GM11168 (cell line): ENCODE measurements at regions not wholly inside any gene's neighbourhood (a gene's known extent, or its start where the extent isn't known, plus 50 kb on each side); places are given as distances from the start of the nearest gene placed in this dataset.
"Not testable (repeated sequence)": the region's sequence is repeated elsewhere in the genome, so short reads cannot be mapped to it uniquely, and the experiment has no call there.

ENCODE experiments used
- in situ Hi-C: fragments of 300-500 bp; cut with MboI; formaldehyde crosslinking; loops from one replicate; pipeline ENCODE4 v1.12.0; 2022; ENCODE audit warnings: low sequenced_read_pairs; ENCODE audit not compliant: unreplicated experiment

GRCh38 chr12:67890726-67891258, 98.5 kb upstream of the IFNG-AS1 start:
- in situ Hi-C loops = no loop called here

- in situ Hi-C loops = no loop called here
These were observed 97.7 kb upstream of the IFNG-AS1 start for GRCh38 chr12:67891596-67891995.

DNA sequence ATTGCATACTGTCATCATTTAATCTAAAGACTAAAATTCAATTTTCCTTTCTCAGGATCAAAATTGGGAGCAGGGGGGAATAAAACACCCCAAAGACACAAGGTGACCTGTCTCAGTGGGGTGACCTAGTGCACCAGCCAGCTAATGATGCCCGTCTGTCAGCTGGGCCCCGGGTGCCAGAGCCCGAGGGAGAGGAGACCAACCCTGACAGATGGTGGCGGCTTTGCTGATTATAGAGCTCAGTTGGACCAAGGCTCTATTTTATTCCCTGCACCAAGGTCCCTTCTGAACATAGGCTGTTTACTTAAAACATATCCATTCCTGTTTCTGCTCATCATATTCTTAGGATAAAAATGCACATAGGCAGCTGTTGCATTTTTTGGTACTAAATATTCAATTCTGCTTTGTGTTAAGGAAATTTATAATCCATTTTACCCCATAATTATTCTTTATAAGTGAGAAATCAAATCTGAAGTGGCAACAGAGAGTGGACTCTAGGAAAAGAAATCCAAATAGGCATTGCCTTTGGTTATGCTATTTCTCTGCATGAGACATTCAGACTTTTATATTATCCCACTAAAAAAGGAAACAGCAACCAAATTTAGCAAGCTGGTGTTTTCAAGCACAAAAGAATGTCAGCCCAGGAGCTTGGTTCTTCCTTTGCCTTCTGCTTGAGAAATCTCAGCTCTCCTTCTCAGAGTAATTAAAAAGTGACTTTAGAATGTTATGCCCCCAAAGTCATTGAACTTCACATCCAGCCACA, 96.8 kb upstream of the IFNG-AS1 start:
- in situ Hi-C loops = no loop called here

DNA sequence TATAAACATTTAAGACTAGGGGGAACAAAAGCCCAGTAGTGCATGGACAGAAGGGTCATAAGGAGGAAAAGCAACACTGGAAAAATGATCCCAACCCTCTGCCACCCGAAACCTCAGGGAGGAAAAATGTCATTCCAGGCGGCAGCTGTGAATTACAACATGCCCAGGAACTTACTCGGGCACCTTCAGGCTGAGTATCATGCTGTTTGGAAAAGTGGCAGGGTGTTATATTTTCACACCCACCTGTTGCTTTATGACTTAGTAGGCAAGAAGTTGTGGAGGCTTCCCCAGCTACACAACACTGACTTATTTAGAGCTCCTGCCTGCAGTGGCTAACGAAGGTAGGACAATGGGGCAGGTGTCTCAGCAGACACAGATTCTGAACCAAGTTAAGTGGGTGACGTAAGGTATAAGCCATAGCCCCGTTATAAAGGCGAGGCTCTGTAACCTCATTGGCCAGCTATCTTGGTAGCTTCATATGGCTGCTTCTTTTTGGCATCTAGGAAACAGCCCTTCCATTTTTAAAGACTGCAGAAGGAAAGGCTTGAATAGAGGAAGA, 96.1 kb upstream of the IFNG-AS1 start:
- in situ Hi-C loops = no loop called here

DNA sequence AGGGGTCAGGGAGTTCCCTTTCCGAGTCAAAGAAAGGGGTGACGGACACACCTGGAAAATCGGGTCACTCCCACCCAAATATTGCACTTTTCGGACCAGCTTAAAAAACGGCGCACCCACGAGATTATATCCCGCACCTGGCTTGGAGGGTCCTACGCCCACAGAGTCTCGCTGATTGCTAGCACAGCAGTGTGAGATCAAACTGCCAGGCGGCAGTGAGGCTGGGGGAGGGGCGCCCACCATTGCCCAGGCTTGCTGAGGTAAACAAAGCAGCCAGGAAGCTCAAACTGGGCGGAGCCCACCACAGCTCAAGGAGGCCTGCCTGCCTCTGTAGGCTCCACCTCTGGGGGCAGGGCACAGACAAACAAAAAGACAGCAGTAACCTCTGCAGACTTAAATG, 88.8 kb upstream of the IFNG-AS1 start:
- in situ Hi-C loops = not testable (repeated sequence)

DNA sequence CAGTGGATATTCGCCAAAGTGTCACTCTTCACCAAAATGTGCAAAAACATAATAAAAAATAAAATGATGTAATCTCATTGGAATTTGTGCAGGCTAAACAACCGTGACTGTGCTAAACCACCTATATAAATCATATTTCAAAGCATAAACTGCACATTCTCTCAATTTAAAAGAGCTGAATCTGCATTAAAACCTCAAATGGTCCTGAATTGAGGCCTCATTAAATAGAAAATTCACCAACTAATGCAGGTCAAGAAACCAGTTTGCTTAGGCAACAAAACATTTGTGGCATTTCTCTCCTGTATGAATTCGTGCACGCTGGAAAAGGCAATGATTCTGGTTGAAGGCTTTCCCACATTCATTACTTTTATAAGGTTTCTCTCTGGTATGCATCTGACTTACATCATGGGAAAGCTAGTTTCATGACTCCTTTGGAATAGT, 80.1 kb upstream of the IFNG-AS1 start:
- in situ Hi-C loops = no loop called here

DNA sequence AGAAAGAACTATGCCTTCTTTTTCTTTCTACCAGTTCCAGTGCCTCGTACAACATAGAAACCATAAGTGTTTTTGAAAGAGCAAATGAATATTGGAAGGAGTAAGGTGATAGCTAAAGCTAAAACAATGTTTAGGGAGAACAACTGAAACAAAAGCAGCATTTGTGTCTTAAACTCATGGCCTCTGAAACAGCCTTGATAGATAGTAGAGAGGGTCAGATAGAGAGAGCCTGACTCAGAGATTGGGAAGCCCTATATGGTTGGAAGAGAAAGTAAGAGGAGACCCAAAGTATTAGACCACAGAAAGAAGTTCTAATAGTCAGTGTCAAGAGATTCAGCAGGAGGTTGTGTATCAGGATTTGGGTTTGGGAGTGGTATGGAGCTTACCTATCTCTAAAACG, 79.6 kb upstream of the IFNG-AS1 start:
- in situ Hi-C loops = no loop called here

- in situ Hi-C loops = no loop called here
These were observed 78.6 kb upstream of the IFNG-AS1 start for GRCh38 chr12:67910360-67911274.

DNA sequence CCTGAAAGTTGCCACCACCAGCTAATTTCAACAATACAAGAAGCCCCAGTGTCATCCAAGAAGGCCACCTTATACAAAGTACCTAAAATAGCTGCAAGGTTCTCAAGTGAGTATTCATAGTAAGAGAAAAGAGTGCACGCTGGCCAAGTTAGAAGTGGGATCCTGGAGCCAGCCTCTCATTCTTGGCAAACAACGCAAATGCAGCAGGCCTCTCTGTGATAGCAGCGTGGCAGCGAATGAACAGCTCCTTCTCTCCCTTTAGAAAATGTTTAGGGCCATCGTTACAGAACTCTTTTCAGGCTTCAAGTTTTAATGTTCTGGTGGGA, 78.0 kb upstream of the IFNG-AS1 start:
- in situ Hi-C loops = no loop called here

DNA sequence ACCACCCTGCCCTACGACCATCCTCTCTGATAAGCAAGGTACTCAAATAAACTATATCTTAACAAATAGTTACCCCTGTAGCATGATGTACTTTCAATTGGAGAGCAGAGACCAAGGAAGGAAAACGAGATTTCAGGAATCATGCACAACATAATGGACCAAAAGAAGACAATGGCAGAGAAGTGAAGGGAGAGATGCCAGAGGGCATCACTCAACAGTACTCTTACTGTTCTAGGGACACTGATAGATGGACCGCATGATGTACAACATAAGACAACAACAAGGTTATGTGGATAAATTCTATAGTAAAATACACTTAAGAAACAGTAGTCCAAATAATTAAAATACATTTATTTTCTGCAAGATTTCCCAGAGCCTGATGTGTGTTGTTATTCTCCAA, 77.5 kb upstream of the IFNG-AS1 start:
- in situ Hi-C loops = no loop called here

DNA sequence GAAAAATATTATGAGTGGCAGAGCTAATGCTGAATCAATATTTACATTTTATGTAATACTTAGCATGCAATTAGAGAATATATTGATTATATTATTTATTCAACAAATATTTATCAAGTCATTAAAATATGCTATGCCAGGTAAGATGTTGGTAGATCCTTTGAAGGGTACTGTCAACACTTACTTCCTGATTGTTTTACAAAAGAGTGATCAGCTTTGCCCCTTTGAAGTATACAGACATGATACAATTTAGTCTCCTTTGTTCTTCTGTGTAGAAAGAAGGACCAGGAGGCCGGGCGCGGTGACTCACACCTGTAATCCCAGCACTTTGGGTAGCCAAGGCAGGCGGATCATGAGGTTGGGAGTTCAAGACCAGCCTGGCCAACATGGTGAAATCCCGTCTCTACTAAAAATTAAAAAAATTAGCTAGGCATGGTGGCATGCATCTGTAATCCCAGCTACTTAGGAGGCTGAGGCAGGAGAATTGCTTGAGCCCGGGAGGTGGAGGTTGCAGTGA, 73.9 kb upstream of the IFNG-AS1 start:
- in situ Hi-C loops = no loop called here

DNA sequence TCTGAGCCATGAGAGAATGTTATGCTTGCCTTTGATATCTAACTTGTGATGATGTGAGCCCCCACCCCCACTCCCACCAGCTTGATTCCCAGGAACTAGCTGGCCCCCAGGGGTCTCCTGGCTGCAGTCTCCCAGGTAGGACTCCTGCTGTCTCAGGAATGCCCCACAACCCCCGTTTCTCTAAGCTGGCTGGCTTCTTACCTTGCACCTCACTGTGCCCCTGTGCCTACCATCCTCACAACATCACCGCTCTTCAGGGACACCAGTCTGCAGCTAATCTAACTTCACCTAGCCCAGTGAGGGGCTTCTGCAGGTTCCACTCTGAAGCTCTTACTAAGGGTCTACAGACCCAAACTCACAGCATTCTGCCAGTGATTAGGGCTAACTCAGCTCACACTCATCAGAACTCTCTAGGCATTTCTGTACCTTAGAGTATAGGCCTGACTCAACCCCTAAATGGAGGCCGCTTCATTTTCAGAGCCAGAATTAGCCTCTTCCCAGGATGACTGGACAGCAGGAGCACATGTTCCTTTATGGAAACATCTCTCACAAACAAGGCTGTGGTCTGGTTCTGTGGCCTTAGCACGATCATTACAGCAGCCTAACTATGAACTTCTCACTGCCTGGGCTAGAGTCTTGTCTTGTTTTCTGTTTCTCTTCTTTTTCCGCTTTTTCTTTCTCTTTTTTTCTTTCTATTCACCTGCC, 72.8 kb upstream of the IFNG-AS1 start:
- in situ Hi-C loops = no loop called here

GRCh38 chr12:67917811-67918210, 71.4 kb upstream of the IFNG-AS1 start:
- in situ Hi-C loops = no loop called here

DNA sequence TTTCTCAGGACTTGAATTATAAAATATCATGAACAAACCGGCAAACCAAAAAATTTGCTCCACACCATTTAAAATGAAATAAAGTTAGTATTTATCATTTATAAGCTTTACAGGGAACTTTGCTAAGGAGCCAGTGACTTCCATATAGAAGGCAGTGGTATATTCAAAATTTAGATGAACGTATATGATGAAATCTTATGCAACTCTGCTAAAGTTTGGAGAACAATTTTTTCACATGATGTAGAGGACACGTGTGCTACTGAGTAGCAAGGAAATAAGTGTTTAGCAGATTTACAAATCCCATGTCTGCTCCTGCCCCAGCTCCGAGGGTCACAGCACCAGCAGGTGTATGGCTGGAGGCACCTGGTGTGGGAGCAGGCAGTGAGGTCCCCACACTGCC, 70.8 kb upstream of the IFNG-AS1 start:
- in situ Hi-C loops = no loop called here

DNA sequence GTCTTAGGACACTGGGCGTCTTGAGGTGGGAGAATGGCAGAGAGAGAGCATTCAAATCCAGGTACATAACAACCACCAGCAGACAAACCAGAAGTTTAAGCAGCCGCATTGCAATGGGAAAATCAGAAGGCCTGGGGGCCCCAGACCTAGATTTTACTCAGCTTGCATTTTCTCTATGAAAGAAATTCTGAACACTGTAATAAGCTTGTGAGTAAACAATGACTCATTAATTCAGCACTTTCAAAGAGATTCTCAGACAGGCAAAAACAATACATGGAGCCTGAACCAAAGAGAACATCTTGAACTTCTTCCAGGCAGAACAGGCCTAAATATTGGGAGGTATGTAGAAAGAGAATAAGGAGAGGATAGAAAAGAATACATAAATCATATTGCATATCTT, 69.8 kb upstream of the IFNG-AS1 start:
- in situ Hi-C loops = no loop called here

DNA sequence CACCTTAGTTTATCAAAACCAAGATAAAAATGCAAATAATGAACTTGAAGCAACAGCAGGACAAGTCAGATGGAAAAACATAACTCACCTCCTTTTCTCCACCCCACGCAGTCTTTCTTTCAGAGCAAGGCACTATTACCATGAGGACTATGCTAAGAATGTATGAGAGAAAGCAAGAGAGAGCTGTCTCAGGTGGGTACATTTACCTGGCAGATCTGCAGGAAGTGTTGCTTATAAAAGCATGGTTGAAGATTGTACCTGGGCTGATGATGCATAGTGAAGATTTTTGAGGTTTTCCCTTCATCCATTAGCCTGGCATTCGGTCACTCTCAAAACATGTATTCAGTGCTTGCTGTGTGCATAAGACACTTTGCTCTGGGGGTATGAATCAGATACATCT, 68.8 kb upstream of the IFNG-AS1 start:
- in situ Hi-C loops = loop anchor here (10.0 kb wide), 1 partner anchor 156 kb away; no protein-coding TSS in a partner anchor

- in situ Hi-C loops = loop anchor here (10.0 kb wide), 1 partner anchor 156 kb away; no protein-coding TSS in a partner anchor
These were observed 68.0 kb upstream of the IFNG-AS1 start for GRCh38 chr12:67921286-67921685.

GRCh38 chr12:67922245-67922644, 67.0 kb upstream of the IFNG-AS1 start:
- in situ Hi-C loops = loop anchor here (10.0 kb wide), 1 partner anchor 157 kb away; no protein-coding TSS in a partner anchor

DNA sequence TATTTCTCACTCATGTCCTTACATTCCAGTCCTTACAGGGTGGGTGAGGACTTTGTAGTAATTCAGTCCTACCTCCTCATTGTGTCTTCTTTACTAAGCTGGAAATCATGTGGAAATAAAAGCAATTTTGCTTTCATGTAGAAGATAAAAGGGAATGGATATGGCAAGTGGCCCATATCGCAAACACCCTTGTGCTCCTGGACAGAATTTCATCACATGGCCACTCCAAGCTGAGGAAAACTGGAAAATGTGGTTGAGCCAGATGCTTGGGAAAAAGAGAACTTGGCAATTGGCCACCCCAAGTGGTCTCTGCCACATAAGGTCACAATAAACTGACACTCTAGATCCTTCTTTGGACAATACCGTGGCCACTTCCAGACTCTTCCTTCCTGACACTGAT, 64.2 kb upstream of the IFNG-AS1 start:
- in situ Hi-C loops = loop anchor here (10.0 to 25.0 kb wide), 2 partner anchors 160 to 263 kb away; no protein-coding TSS in a partner anchor

DNA sequence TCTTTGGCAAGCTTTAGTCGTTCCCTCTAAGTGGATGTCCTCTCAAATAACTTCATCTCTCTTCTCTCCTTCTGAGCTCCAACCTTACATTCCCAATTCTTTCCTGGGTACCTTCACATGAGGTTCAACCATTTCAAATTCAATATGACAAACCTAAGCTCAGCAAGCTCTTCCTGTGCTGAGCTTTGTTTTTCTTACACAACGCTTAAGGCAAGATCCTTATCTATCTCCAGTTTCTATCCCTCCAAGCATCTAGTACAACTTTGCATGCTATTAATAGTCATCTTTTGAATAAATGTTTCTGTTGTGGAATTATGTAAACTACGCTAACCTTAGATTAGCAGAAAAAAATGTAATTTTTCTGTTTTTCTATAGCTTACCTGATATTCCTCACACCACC, 63.7 kb upstream of the IFNG-AS1 start:
- in situ Hi-C loops = loop anchor here (10.0 to 25.0 kb wide), 2 partner anchors 161 to 263 kb away; no protein-coding TSS in a partner anchor
